ENCODE measurements at regions not wholly inside any gene's neighbourhood (a gene's known extent, or its start where the extent isn't known, plus 50 kb on each side); places are given as distances from the start of the nearest gene placed in this dataset.
"Not testable (repeated sequence)": the region's sequence is repeated elsewhere in the genome, so short reads cannot be mapped to it uniquely, and the experiment has no call there.

- intact Hi-C loops (cut with DNase I) = no loop called here
- no peak for DNase-seq (ENCODE audit: missing footprints)
- ATAC-seq = no peak
Measured at GRCh38 chr12:129959889-129960288, 56.1 kb upstream of the TMEM132D start.

GRCh38 chr12:129961091-129961490 lies 57.3 kb upstream of the TMEM132D start:
- intact Hi-C loops (cut with DNase I) = no loop called here
- ATAC-seq (no peak), DNase-seq (ENCODE audit: missing footprints) (no peak)

GRCh38 chr12:129961856-129962255 lies 58.0 kb upstream of the TMEM132D start:
- DNase-seq (ENCODE audit: missing footprints) = no peak
- intact Hi-C loops (cut with DNase I) = no loop called here
- ATAC-seq = no peak

- no peak for DNase-seq (ENCODE audit: missing footprints)
- no peak for ATAC-seq
- intact Hi-C loops (cut with DNase I) = no loop called here
Measured at GRCh38 chr12:129964300-129964699, 60.5 kb upstream of the TMEM132D start.

GRCh38 chr12:129964826-129965457 lies 61.1 kb upstream of the TMEM132D start:
- intact Hi-C loops (cut with DNase I) = no loop called here
- DNase-seq (ENCODE audit: missing footprints) (no peak), ATAC-seq (no peak)

GRCh38 chr12:129966146-129966995 lies 62.5 kb upstream of the TMEM132D start:
- intact Hi-C loops (cut with DNase I) = no loop called here
- no peak for ATAC-seq
- no peak for DNase-seq (ENCODE audit: missing footprints)

- ATAC-seq (no peak), DNase-seq (ENCODE audit: missing footprints) (no peak)
- intact Hi-C loops (cut with DNase I) = no loop called here
Measured at GRCh38 chr12:129971721-129972120, 67.9 kb upstream of the TMEM132D start.

- intact Hi-C loops (cut with DNase I) = no loop called here
Measured at GRCh38 chr12:129973236-129973961, 69.6 kb upstream of the TMEM132D start.

GRCh38 chr12:129984106-129984505 lies 80.3 kb upstream of the TMEM132D start:
- intact Hi-C loops (cut with DNase I) = no loop called here
- ATAC-seq = no peak
- no peak for DNase-seq (ENCODE audit: missing footprints)

More at GRCh38 chr12:129973236-129973961, 69.6 kb upstream of the TMEM132D start:
- DNase-seq (ENCODE audit: missing footprints) (no peak), ATAC-seq (no peak)

- intact Hi-C loops (cut with DNase I) = no loop called here
- ATAC-seq (no peak), DNase-seq (ENCODE audit: missing footprints) (no peak)
Measured at GRCh38 chr12:129987841-129988240, 84.0 kb upstream of the TMEM132D start.

GRCh38 chr12:129994634-129995033 lies 90.8 kb upstream of the TMEM132D start:
- intact Hi-C loops (cut with DNase I) = no loop called here
- DNase-seq (ENCODE audit: missing footprints) = no peak

GRCh38 chr12:129997239-129997638 lies 93.4 kb upstream of the TMEM132D start:
- intact Hi-C loops (cut with DNase I) = no loop called here
- ATAC-seq (no peak), DNase-seq (ENCODE audit: missing footprints) (no peak)

More at GRCh38 chr12:129994634-129995033, 90.8 kb upstream of the TMEM132D start:
- ATAC-seq = no peak

- intact Hi-C loops (cut with DNase I); ATAC-seq; DNase-seq (ENCODE audit: missing footprints): not testable (repeated sequence)
Measured at GRCh38 chr12:130004310-130004877, 100.6 kb upstream of the TMEM132D start.

- no peak for ATAC-seq
- DNase-seq (ENCODE audit: missing footprints) = no peak
- intact Hi-C loops (cut with DNase I) = no loop called here
Measured at GRCh38 chr12:130007771-130008170, 103.9 kb upstream of the TMEM132D start.

- ATAC-seq (no peak), DNase-seq (ENCODE audit: missing footprints) (no peak)
- intact Hi-C loops (cut with DNase I) = no loop called here
Measured at GRCh38 chr12:130008241-130008640, 104.4 kb upstream of the TMEM132D start.

GRCh38 chr12:130009961-130010360 lies 106.1 kb upstream of the TMEM132D start:
- intact Hi-C loops (cut with DNase I) = no loop called here

GRCh38 chr12:130011611-130012385 lies 108.0 kb upstream of the TMEM132D start:
- intact Hi-C loops (cut with DNase I) = no loop called here

More at GRCh38 chr12:130009961-130010360, 106.1 kb upstream of the TMEM132D start:
- DNase-seq (ENCODE audit: missing footprints) (no peak), ATAC-seq (no peak)

GRCh38 chr12:130013771-130014484 lies 110.1 kb upstream of the TMEM132D start:
- DNase-seq (ENCODE audit: missing footprints) (no peak), ATAC-seq (no peak)
- intact Hi-C loops (cut with DNase I) = no loop called here

More at GRCh38 chr12:130011611-130012385, 108.0 kb upstream of the TMEM132D start:
- DNase-seq (ENCODE audit: missing footprints) = no peak
- ATAC-seq = no peak

Measured in Right ventricle myocardium inferior (tissue), 1 donor.